HUES6 (cell line): ENCODE measurements at regions not wholly inside any gene's neighbourhood (a gene's known extent, or its start where the extent isn't known, plus 50 kb on each side); places are given as distances from the start of the nearest gene placed in this dataset.
"Not testable (repeated sequence)": the region's sequence is repeated elsewhere in the genome, so short reads cannot be mapped to it uniquely, and the experiment has no call there.

Experiments
- H3K27ac ChIP-seq: 2 replicates; pipeline ENCODE4 v1.7.0; 2013; ENCODE audit warnings: low read depth, mild to moderate bottlenecking, low read length, inconsistent platforms
- H3K27me3 ChIP-seq: 2 replicates; pipeline ENCODE4 v1.6.1; 2013; ENCODE audit warnings: low read length; ENCODE audit not compliant: control insufficient read depth, insufficient read depth
- H3K36me3 ChIP-seq: 2 replicates; pipeline ENCODE4 v1.6.1; 2013; ENCODE audit warnings: low read length; ENCODE audit not compliant: control insufficient read depth, insufficient read depth
- H3K4me1 ChIP-seq: 2 replicates; pipeline ENCODE4 v1.6.1; 2013; ENCODE audit warnings: low read length; ENCODE audit not compliant: control insufficient read depth, insufficient read depth
- H3K4me3 ChIP-seq: 2 replicates; pipeline ENCODE4 v1.5.1; 2013; ENCODE audit warnings: low read depth, low read length
- H3K9ac ChIP-seq: one replicate; pipeline ENCODE4 v1.6.1; 2013; ENCODE audit warnings: mild to moderate bottlenecking, low read length
- H3K9me3 ChIP-seq: 2 replicates; pipeline ENCODE4 v1.6.1; 2013; ENCODE audit warnings: low read depth, low read length; ENCODE audit not compliant: control insufficient read depth, insufficient read depth

- Histone ChIP-seq H3K27ac (no peak overlapping the region), H3K9me3 (no peaks in the 10 kb centered on the region), H3K4me3 (no peak overlapping the region), H3K36me3 (no peaks in the 10 kb centered on the region), H3K4me1 (peaks cover 4% of the 10 kb centered on the region; the same call in 1 of the 2 replicates), H3K27me3 (no peaks in the 10 kb centered on the region), H3K9ac (no peak overlapping the region)
Measured at GRCh38 chr12:30533558-30534265, 162.0 kb downstream of the IPO8 start.

- H3K36me3 ChIP-seq = no peaks in the 10 kb centered on the region
- H3K27me3 ChIP-seq = no peaks in the 10 kb centered on the region
- H3K4me1 ChIP-seq = peaks cover 4% of the 10 kb centered on the region; the same call in 1 of the 2 replicates
- H3K27ac ChIP-seq = no peak overlapping the region
- no peak overlapping the region for H3K9ac ChIP-seq
- no peak overlapping the region for H3K4me3 ChIP-seq
- no peaks in the 10 kb centered on the region for H3K9me3 ChIP-seq
Measured at GRCh38 chr12:30531731-30532678, 163.7 kb downstream of the IPO8 start.

GRCh38 chr12:30529489-30530269, 166.0 kb downstream of the IPO8 start:
- no peak overlapping the region for H3K27ac ChIP-seq

GRCh38 chr12:30525171-30525570, 170.5 kb downstream of the IPO8 start:
- H3K36me3 ChIP-seq = no peaks in the 10 kb centered on the region
- H3K27me3 ChIP-seq = no peaks in the 10 kb centered on the region
- no peak overlapping the region for H3K9ac ChIP-seq
- no peaks in the 10 kb centered on the region for H3K9me3 ChIP-seq
- H3K4me3 ChIP-seq = no peak overlapping the region
- H3K4me1 ChIP-seq = no peaks in the 10 kb centered on the region
- H3K27ac ChIP-seq = no peak overlapping the region

More at GRCh38 chr12:30529489-30530269, 166.0 kb downstream of the IPO8 start:
- Histone ChIP-seq H3K36me3 (no peaks in the 10 kb centered on the region), H3K4me3 (no peak overlapping the region), H3K9me3 (no peaks in the 10 kb centered on the region), H3K4me1 (no peaks in the 10 kb centered on the region), H3K27me3 (no peaks in the 10 kb centered on the region), H3K9ac (no peak overlapping the region)

- H3K27me3 ChIP-seq, H3K9me3 ChIP-seq, H3K36me3 ChIP-seq, H3K9ac ChIP-seq, H3K4me1 ChIP-seq, H3K27ac ChIP-seq, H3K4me3 ChIP-seq: not testable (repeated sequence)
Measured at GRCh38 chr12:30520285-30520684, 175.4 kb downstream of the IPO8 start.

- H3K27me3 ChIP-seq = no peaks in the 10 kb centered on the region
- no peak overlapping the region for H3K4me3 ChIP-seq
- H3K9ac ChIP-seq = no peak overlapping the region
- no peaks in the 10 kb centered on the region for H3K4me1 ChIP-seq
- H3K9me3 ChIP-seq = no peaks in the 10 kb centered on the region
- H3K27ac ChIP-seq = no peak overlapping the region
- no peaks in the 10 kb centered on the region for H3K36me3 ChIP-seq
Measured at GRCh38 chr12:30519535-30519934, 176.1 kb downstream of the IPO8 start.

GRCh38 chr12:30517320-30517719, 178.3 kb downstream of the IPO8 start:
- no peaks in the 10 kb centered on the region for H3K36me3 ChIP-seq
- no peak overlapping the region for H3K9ac ChIP-seq
- H3K27ac ChIP-seq = no peak overlapping the region
- H3K4me3 ChIP-seq = no peak overlapping the region
- H3K4me1 ChIP-seq = no peaks in the 10 kb centered on the region
- H3K27me3 ChIP-seq = no peaks in the 10 kb centered on the region
- no peaks in the 10 kb centered on the region for H3K9me3 ChIP-seq

GRCh38 chr12:30515351-30515750, 180.3 kb downstream of the IPO8 start:
- Histone ChIP-seq H3K9ac (no peak overlapping the region), H3K27me3 (no peaks in the 10 kb centered on the region), H3K9me3 (no peaks in the 10 kb centered on the region), H3K4me1 (no peaks in the 10 kb centered on the region), H3K4me3 (no peak overlapping the region), H3K27ac (no peak overlapping the region), H3K36me3 (no peaks in the 10 kb centered on the region)

- Histone ChIP-seq H3K4me3 (no peak overlapping the region), H3K27me3 (no peaks in the 10 kb centered on the region), H3K27ac (no peak overlapping the region), H3K36me3 (no peaks in the 10 kb centered on the region), H3K9me3 (no peaks in the 10 kb centered on the region), H3K9ac (no peak overlapping the region), H3K4me1 (no peaks in the 10 kb centered on the region)
Measured at GRCh38 chr12:30514666-30515065, 181.0 kb downstream of the IPO8 start.

- Histone ChIP-seq H3K4me3 (no peak overlapping the region), H3K36me3 (no peaks in the 10 kb centered on the region), H3K27ac (no peak overlapping the region), H3K27me3 (no peaks in the 10 kb centered on the region), H3K9me3 (no peaks in the 10 kb centered on the region), H3K9ac (no peak overlapping the region), H3K4me1 (no peaks in the 10 kb centered on the region)
Measured at GRCh38 chr12:30508205-30508967, 187.3 kb downstream of the IPO8 start.
